ENCODE measurements at regions not wholly inside any gene's neighbourhood (a gene's known extent, or its start where the extent isn't known, plus 50 kb on each side); places are given as distances from the start of the nearest gene placed in this dataset.

DNA sequence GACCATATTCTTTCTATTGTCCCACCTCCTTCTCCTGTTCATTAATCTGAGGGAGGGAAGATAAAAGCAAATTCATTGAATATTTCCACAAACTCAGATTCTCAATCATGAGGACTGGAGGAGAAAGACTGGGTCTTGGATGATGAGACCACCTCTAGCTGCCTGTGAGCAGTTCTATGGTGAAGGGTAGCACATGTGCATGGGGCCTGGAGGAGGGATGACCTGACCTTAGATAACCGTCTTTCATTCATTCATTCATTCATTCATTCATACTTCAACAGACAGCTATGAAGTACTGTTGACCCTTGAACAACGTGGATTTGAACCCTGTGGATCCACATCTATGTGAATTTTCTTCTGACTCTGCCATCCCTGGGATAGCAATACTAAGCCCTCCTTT lies 68.4 kb downstream of the MED10 start:
- no peak overlapping the region for H3K4me3 ChIP-seq
- H3K36me3 ChIP-seq = no peaks in the 10 kb centered on the region
- no peaks in the 10 kb centered on the region for H3K9me3 ChIP-seq
- DNase-seq (ENCODE audit: low spot score) = no peak
- H3K27ac ChIP-seq = no peak overlapping the region
- TF ChIP-seq, protein P1, sequence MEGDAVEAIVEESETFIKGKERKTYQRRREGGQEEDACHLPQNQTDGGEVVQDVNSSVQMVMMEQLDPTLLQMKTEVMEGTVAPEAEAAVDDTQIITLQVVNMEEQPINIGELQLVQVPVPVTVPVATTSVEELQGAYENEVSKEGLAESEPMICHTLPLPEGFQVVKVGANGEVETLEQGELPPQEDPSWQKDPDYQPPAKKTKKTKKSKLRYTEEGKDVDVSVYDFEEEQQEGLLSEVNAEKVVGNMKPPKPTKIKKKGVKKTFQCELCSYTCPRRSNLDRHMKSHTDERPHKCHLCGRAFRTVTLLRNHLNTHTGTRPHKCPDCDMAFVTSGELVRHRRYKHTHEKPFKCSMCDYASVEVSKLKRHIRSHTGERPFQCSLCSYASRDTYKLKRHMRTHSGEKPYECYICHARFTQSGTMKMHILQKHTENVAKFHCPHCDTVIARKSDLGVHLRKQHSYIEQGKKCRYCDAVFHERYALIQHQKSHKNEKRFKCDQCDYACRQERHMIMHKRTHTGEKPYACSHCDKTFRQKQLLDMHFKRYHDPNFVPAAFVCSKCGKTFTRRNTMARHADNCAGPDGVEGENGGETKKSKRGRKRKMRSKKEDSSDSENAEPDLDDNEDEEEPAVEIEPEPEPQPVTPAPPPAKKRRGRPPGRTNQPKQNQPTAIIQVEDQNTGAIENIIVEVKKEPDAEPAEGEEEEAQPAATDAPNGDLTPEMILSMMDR (IDR thresholded peaks at IDR 0.05) = no peak
- H3K27me3 ChIP-seq = no peaks in the 10 kb centered on the region
- peaks cover 0 to 5% of the 10 kb centered on the region in 2 donors for H3K4me1 ChIP-seq

DNA sequence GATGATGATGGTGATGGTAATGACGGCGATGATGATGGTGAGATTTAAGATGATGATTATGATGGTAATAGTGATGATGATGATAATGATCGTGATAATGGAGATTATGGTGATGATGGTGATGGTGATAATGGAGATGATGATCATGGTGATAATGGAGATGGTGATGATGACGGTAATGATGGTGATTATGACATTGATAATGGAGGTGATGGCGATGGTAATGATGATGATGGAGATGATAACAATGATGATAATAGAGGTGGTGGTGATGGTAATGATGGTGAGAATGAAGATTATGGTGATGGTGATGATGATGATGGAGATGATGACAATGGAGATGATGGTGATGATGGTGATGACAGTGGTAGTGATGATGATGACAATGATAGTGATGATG lies 69.7 kb downstream of the MED10 start:
- TF ChIP-seq, protein P1 (IDR thresholded peaks at IDR 0.05) = no peak

DNA sequence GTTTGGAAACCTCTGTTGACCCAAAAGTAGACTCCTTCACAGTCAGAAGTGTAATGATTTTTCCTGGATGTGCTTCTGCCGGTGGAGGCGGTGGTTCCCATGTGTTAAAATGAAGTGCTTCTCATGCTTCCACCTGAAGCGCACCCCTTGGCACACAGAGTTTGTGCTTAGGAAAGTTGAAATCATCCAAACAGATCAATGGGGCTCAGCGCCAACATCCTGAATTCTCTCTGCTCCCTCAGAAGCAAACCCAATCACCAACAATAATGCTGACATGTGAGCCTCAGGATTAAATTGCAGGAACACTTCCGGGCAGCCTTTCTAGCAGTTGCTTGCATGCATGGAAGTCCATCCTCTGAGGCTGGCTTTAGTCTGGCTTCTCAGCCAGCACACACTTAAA lies 71.0 kb downstream of the MED10 start:
- H3K4me3 ChIP-seq = no peak overlapping the region
- TF ChIP-seq, protein P1 (IDR thresholded peaks at IDR 0.05) = no peak
- H3K4me1 ChIP-seq = peaks cover 0 to 5% of the 10 kb centered on the region in 2 donors
- H3K9me3 ChIP-seq = no peaks in the 10 kb centered on the region
- no peaks in the 10 kb centered on the region for H3K36me3 ChIP-seq
- no peak overlapping the region for H3K27ac ChIP-seq
- H3K27me3 ChIP-seq = no peaks in the 10 kb centered on the region
- DNase-seq (ENCODE audit: low spot score) = no peak

More for the DNA sequence above, 69.7 kb downstream of the MED10 start:
- Histone ChIP-seq H3K27ac (no peak overlapping the region), H3K4me1 (peaks cover 0 to 5% of the 10 kb centered on the region in 2 donors), H3K27me3 (no peaks in the 10 kb centered on the region), H3K9me3 (no peaks in the 10 kb centered on the region), H3K36me3 (no peaks in the 10 kb centered on the region), H3K4me3 (no peak overlapping the region)
- DNase-seq (ENCODE audit: low spot score) = no peak

DNA sequence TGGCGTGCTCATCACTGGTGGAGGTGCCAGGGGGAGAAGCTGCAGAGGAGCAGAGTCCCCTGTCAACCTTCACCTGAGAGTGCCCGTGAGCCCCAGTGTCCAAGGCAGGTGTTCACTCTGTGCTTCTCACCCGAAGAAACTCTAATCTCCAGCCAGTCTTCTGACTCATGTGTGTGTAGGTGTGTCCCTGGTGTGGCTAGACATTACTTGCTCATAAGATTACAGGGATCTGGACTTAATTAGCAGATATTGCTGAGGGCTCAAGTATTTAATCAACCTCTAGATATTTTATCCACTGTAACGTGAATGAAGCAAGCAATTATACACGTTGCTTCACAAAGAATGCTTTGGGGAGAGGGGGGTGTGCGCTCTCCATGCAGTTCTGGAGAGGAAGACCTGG lies 72.5 kb downstream of the MED10 start:
- no peaks in the 10 kb centered on the region for H3K4me1 ChIP-seq
- TF ChIP-seq, protein P1 (IDR thresholded peaks at IDR 0.05) = no peak
- no peaks in the 10 kb centered on the region for H3K36me3 ChIP-seq
- H3K27ac ChIP-seq = no peak overlapping the region
- no peaks in the 10 kb centered on the region for H3K27me3 ChIP-seq
- no peak for DNase-seq (ENCODE audit: low spot score)
- H3K9me3 ChIP-seq = no peaks in the 10 kb centered on the region
- no peak overlapping the region for H3K4me3 ChIP-seq

DNA sequence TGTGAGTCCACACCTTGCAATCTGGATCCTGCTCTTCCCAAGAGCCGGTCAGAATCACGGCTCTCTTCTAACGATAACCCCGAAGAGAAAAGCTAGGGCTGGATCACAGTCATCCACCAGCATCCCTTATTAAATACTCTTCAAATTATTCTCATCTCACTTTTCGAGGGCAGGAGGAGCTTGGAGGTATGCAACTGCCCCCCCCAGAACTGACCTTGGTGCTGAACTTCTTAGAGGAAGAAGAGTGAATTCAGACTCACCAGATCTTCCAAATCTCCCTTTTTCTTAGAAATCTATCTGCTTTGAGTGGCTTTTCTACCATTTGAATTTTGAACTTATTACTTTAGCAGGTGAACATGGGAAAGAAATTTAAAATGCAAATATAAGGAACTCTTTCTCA lies 75.7 kb downstream of the MED10 start:
- Histone ChIP-seq H3K4me3 (no peak overlapping the region), H3K9me3 (no peaks in the 10 kb centered on the region), H3K36me3 (no peaks in the 10 kb centered on the region), H3K4me1 (no peaks in the 10 kb centered on the region), H3K27me3 (no peaks in the 10 kb centered on the region), H3K27ac (no peak overlapping the region)
- TF ChIP-seq, protein P1 (IDR thresholded peaks at IDR 0.05) = no peak
- DNase-seq (ENCODE audit: low spot score) = no peak

DNA sequence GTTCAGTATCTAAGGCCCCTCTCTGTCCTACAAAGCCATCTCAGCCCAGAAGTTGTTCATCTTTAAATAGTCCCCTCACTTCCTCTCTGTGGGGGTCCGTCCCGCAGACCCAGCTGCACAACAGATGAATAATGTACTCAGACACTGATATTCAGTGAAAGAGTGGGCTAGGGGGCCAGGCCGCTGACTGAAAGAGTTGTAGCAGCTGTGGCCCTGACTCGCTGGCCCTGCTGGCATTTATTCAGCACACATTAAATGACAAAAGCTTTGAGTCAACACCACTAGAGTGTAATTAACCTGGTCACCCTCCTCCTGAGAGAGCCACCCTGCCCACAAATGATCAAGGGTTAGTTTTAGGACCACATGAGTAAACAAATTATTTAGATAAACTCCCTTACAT lies 76.3 kb downstream of the MED10 start:
- no peak for DNase-seq (ENCODE audit: low spot score)
- H3K4me3 ChIP-seq = no peak overlapping the region
- H3K27ac ChIP-seq = no peak overlapping the region
- H3K4me1 ChIP-seq = no peaks in the 10 kb centered on the region
- TF ChIP-seq, protein P1 (IDR thresholded peaks at IDR 0.05) = no peak
- no peaks in the 10 kb centered on the region for H3K36me3 ChIP-seq
- H3K9me3 ChIP-seq = no peaks in the 10 kb centered on the region
- H3K27me3 ChIP-seq = no peaks in the 10 kb centered on the region

All from right atrium auricular region (tissue), 2 donors.